Activated naive CD4-positive, alpha-beta T cell treated with anti-CD3 and anti-CD28 coated beads for 36 hours (primary cell): ENCODE measurements at regions not wholly inside any gene's neighbourhood (a gene's known extent, or its start where the extent isn't known, plus 50 kb on each side); places are given as distances from the start of the nearest gene placed in this dataset.

ENCODE experiments used
- CTCF ChIA-PET: fragments of 350-600 bp; sonication (Branson Sonifier 250); formaldehyde crosslinking; loops from one replicate; lab custom pipeline; 2021; ENCODE audit warnings: antibody characterized with exemption; lab: Charles Lee
- DNase-seq: peaks from one replicate; pipeline ENCODE4 v3.0.0-alpha.2; 2020
- H3K27ac Mint-ChIP-seq: one replicate; pipeline ENCODE4 v1.8.0; 2021; ENCODE audit warnings: mild to moderate bottlenecking, mixed read lengths
- H3K27me3 Mint-ChIP-seq: one replicate; pipeline ENCODE4 v1.8.0; 2021; ENCODE audit warnings: low read depth, mixed read lengths
- H3K36me3 Mint-ChIP-seq: one replicate; pipeline ENCODE4 v1.8.0; 2021; ENCODE audit warnings: low read depth, mixed read lengths
- H3K4me1 Mint-ChIP-seq: one replicate; pipeline ENCODE4 v1.8.0; 2021; ENCODE audit warnings: low read depth, mixed read lengths
- H3K4me3 Mint-ChIP-seq: one replicate; pipeline ENCODE4 v1.8.0; 2021; ENCODE audit warnings: mild to moderate bottlenecking, moderate library complexity, mixed read lengths
- H3K9me3 Mint-ChIP-seq: one replicate; pipeline ENCODE4 v1.8.0; 2021; ENCODE audit warnings: mixed read lengths
- intact Hi-C: fragments of 100-400 bp; cut with micrococcal nuclease; formaldehyde crosslinking; loops from one replicate; pipeline ENCODE4 v1.15.1; 2023

DNA sequence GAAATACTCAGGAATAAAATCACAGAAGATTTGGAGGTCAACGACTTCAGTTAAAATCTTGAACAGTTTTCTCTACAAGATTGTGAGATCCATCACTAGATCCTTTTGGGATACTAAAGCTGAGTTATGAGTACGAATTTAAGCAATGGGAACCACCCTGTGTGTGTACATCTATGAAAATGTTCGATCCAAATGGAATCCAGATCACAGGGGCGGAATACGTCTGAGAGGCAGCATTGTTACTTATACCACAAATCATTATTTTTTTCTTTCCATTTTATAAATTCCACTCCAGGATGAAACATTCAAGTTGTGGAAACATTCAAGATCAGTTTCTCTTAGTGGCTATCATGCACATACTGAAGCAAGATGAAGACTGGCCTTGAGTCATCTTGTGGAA is 239.3 kb upstream of the PAPPA start:
- Mint-ChIP-seq H3K36me3 (no peaks in the 10 kb centered on the region), H3K4me3 (no peak overlapping the region), H3K27me3 (no peaks in the 10 kb centered on the region), H3K27ac (no peak overlapping the region), H3K9me3 (no peaks in the 10 kb centered on the region), H3K4me1 (no peaks in the 10 kb centered on the region)
- intact Hi-C loops = no loop called here
- CTCF ChIA-PET = no interaction called here
- DNase-seq = no peak

DNA sequence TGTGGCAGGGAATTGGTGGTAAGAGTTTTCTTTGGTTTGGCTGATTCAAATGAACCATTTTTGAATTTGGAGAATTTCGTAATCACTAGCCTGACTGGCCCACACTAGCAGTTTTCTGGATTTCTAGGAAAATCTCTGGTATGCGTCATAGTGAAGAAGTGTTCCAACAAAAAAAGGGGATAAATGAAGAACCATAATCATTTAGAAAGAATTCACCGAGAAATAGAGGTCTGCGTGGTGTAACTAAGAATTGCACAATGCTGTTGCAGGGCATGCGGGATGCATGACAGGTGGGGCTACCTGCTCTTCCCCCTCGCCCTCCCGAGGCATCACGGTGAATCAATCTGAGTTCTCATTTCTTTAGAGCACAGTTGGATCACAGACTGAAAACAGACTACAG is 232.3 kb upstream of the PAPPA start:
- intact Hi-C loops = no loop called here
- no peaks in the 10 kb centered on the region for H3K36me3 Mint-ChIP-seq

DNA sequence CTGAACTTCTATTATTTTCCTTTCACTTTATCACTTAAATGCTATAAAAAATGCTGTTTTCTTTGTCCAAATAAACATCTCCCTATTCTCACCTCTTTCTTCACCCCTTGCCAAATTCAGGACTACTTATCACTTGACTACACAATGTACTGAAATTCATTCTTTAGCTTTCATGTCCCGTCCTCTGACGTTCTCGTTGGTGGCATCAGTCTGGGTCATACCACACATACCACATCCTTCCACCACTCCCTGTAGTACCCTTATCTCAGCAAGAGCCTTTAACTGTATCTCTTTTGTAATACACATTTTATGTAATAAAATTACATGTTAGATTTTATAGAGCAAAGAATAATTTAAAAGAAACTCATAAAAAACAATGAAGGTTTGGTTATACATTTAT is 231.1 kb upstream of the PAPPA start:
- H3K9me3 Mint-ChIP-seq = peaks cover 3% of the 10 kb centered on the region

More for the DNA sequence above, 232.3 kb upstream of the PAPPA start:
- H3K27me3 Mint-ChIP-seq = no peaks in the 10 kb centered on the region
- CTCF ChIA-PET = no interaction called here
- no peaks in the 10 kb centered on the region for H3K9me3 Mint-ChIP-seq
- DNase-seq = no peak
- no peaks in the 10 kb centered on the region for H3K4me1 Mint-ChIP-seq
- H3K27ac Mint-ChIP-seq = no peak overlapping the region
- no peak overlapping the region for H3K4me3 Mint-ChIP-seq

DNA sequence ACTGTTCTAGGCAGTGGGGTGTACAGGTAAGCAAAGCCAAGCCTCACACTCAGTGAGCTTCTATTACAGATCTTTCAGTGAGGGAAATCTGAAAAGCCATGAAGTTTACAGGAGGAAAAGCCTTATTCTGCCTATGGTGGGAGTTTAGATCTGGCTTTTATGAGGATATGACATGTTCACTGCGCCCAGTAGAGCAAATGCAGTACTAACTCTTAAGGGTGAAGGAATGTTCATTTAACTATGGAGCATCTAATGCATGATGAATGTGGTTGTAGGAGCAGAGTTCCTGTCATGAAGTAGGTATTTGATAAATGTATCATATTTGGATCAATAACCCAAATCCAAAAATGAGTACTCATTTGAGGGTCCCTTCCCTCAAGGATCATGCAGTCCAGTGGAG is 230.2 kb upstream of the PAPPA start:
- H3K27me3 Mint-ChIP-seq = no peaks in the 10 kb centered on the region
- H3K36me3 Mint-ChIP-seq = no peaks in the 10 kb centered on the region
- CTCF ChIA-PET = no interaction called here
- no peak overlapping the region for H3K4me3 Mint-ChIP-seq
- H3K27ac Mint-ChIP-seq = no peak overlapping the region
- DNase-seq = no peak
- no peaks in the 10 kb centered on the region for H3K4me1 Mint-ChIP-seq
- peaks cover 3% of the 10 kb centered on the region for H3K9me3 Mint-ChIP-seq
- intact Hi-C loops = no loop called here

More for the DNA sequence above, 231.1 kb upstream of the PAPPA start:
- H3K27me3 Mint-ChIP-seq = no peaks in the 10 kb centered on the region
- no peak for DNase-seq
- H3K27ac Mint-ChIP-seq = no peak overlapping the region
- CTCF ChIA-PET = interaction anchor here (0.6 kb wide), 1 partner anchor 327 kb away, joined by 4 read pairs; no protein-coding TSS in a partner anchor
- intact Hi-C loops = no loop called here
- H3K4me1 Mint-ChIP-seq = no peaks in the 10 kb centered on the region
- H3K36me3 Mint-ChIP-seq = no peaks in the 10 kb centered on the region
- H3K4me3 Mint-ChIP-seq = no peak overlapping the region

DNA sequence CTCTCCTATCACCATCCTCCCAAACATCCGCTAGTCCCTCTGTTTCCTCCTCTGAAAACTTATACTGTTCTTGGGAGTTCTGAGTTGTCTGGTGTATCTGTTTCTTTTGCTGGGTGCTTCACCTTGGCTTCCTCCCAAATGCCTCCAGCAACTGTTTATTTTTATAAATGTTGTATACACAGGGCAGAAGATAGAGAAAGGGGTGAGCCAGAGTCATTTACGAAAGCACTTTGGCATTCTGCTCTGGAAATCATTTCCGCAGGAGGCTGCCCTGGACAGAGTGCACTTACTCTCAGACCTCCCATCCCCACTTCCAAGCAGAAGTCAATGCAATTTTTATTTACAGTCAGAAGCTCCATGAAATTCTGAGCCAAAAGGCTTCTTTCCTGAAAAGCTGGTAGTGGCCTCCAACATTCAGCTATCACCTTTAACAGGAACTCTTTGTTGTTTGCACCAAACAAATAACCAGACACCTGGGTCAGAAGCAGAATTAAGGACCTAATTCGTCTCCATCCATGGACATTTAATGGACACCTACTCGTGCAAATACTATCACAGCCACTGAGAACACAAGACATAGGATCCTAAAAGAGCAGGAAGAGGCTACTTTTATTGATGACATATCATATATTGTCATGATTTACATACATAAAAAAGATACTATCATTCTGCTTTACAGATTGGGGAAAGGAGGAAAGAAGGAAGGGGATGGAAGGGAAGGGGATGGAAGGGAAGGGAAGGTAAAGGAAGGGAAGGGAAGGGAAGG is 229.5 kb upstream of the PAPPA start:
- CTCF ChIA-PET = no interaction called here
- no peaks in the 10 kb centered on the region for H3K36me3 Mint-ChIP-seq
- H3K4me1 Mint-ChIP-seq = no peaks in the 10 kb centered on the region
- H3K4me3 Mint-ChIP-seq = no peak overlapping the region
- DNase-seq = no peak
- H3K27ac Mint-ChIP-seq = no peak overlapping the region
- H3K27me3 Mint-ChIP-seq = no peaks in the 10 kb centered on the region
- H3K9me3 Mint-ChIP-seq = peaks cover 3% of the 10 kb centered on the region
- intact Hi-C loops = no loop called here

DNA sequence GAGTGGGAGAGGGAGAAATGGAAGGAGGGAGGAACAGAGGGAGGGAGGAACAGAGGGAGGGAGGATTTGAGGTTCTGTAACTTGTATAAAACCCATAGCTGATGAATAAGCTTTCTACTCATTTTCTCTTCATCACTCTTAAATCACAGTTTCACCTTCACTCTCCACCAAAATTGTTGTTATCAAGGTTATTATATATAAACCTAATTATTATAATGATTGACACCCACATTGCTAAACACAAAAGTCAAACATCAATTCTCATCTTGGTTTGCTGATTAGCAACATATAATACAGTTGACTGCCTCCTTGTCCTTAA is 229.0 kb upstream of the PAPPA start:
- intact Hi-C loops = no loop called here
- Mint-ChIP-seq H3K27me3 (no peaks in the 10 kb centered on the region), H3K36me3 (no peaks in the 10 kb centered on the region), H3K4me3 (no peak overlapping the region), H3K4me1 (no peaks in the 10 kb centered on the region), H3K27ac (no peak overlapping the region), H3K9me3 (peaks cover 3% of the 10 kb centered on the region)
- CTCF ChIA-PET = interaction anchor here (0.7 kb wide), 1 partner anchor 8 kb away, joined by 3 read pairs; no protein-coding TSS in a partner anchor
- no peak for DNase-seq

DNA sequence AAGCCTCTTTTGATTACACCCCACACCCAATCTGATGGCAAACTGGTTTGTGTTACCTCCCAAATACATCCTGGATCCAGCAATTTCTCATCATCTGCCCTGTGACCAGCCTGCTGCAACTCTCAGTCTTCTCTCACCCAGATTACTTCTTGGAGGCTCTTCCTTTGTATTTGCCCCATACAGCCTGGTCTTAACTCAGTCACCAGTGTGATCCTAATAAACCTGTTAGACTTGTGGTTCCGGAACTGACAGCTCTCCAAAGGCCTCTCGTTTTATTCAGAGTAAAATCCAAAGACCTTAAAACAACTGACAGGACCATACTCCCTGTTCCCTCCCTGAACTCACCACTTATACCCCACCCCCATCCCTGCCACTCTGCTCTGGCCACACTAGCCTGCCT is 228.2 kb upstream of the PAPPA start:
- H3K36me3 Mint-ChIP-seq = no peaks in the 10 kb centered on the region
- peaks cover 3% of the 10 kb centered on the region for H3K9me3 Mint-ChIP-seq
- H3K4me3 Mint-ChIP-seq = no peak overlapping the region
- CTCF ChIA-PET = interaction anchor here (0.7 kb wide), 1 partner anchor 9 kb away, joined by 3 read pairs; no protein-coding TSS in a partner anchor
- no peak overlapping the region for H3K27ac Mint-ChIP-seq
- intact Hi-C loops = no loop called here
- no peaks in the 10 kb centered on the region for H3K27me3 Mint-ChIP-seq
- no peaks in the 10 kb centered on the region for H3K4me1 Mint-ChIP-seq
- no peak for DNase-seq

DNA sequence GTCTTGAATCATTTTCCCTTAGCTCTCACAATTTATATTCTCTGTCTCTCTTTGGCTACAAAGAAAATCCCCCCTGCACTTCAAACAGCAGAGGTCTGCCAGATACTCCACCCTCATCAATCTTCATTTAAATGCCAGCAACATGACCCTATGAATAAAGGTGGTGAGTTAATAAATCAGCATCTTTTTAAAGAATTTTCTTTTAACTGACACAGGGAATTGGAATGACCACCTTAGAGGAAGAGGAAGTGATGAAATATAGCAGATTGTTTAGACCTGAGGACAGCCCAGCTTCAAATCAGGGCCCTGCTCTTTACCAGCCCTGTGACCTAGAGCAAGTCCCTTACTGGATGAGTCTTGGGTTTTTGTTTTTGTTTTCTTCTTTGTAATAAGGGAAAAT is 223.1 kb upstream of the PAPPA start:
- Mint-ChIP-seq H3K36me3 (no peaks in the 10 kb centered on the region), H3K4me1 (no peaks in the 10 kb centered on the region), H3K27ac (no peak overlapping the region), H3K4me3 (no peak overlapping the region), H3K27me3 (no peaks in the 10 kb centered on the region), H3K9me3 (peaks cover 3% of the 10 kb centered on the region)
- intact Hi-C loops = no loop called here
- no peak for DNase-seq
- CTCF ChIA-PET = no interaction called here

DNA sequence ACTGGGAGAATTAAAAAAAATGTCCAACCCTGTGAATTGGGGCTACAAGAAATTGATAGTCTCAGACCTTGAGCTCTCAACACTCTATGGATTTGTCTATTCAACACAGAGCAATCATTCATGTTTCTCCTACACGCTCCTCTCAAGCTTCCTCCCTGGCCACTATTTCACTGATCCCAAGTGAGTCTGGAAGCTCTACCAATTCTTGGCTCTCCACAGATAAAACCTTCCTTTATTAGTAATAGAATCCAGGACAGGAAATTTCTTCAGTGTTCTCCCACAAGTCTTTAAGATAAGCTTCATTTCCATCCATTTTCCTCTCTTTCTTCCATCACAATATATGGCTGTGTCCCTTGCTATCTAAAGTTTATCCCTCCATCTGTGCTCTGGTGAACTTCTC is 215.1 kb upstream of the PAPPA start:
- H3K36me3 Mint-ChIP-seq = no peaks in the 10 kb centered on the region
- intact Hi-C loops = no loop called here
- no peak for DNase-seq
- no peaks in the 10 kb centered on the region for H3K4me1 Mint-ChIP-seq
- CTCF ChIA-PET = no interaction called here
- no peaks in the 10 kb centered on the region for H3K9me3 Mint-ChIP-seq
- no peak overlapping the region for H3K27ac Mint-ChIP-seq
- peaks cover 3% of the 10 kb centered on the region for H3K27me3 Mint-ChIP-seq
- H3K4me3 Mint-ChIP-seq = no peak overlapping the region

DNA sequence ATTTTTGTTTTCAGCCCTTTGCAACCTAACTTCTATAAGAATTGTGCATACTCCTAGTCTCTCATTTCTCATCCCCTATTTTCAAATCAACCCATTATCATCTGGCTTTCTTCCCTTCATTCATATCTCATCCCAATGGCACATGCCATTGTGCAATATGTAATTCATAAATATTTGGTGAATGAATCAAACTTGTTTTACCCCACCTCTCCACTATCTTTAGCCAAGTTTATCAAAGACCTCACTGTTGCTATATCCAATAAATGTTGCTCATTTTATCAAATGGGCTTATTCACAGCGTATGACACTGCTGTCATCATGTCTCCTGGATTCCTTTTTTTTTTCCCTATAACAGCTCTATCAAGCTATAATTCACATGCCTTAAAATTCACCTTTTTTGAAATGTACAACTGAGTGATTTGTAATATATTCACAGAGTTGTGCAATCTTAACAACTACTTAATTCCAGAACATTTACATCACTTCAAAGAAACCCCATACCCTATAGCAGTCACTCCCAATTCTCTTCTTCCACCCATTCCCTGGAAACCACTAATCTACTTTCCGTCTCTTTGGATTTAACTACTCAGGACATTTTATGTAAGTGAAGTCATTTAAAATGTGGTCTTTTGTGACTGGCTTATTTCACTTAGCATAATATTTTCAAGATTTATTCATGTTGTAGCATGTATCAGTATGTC is 214.4 kb upstream of the PAPPA start:
- DNase-seq = no peak
- intact Hi-C loops = no loop called here
- Mint-ChIP-seq H3K4me1 (no peaks in the 10 kb centered on the region), H3K27ac (no peak overlapping the region), H3K27me3 (peaks cover 3% of the 10 kb centered on the region), H3K9me3 (no peaks in the 10 kb centered on the region), H3K36me3 (no peaks in the 10 kb centered on the region), H3K4me3 (no peak overlapping the region)
- CTCF ChIA-PET = no interaction called here

DNA sequence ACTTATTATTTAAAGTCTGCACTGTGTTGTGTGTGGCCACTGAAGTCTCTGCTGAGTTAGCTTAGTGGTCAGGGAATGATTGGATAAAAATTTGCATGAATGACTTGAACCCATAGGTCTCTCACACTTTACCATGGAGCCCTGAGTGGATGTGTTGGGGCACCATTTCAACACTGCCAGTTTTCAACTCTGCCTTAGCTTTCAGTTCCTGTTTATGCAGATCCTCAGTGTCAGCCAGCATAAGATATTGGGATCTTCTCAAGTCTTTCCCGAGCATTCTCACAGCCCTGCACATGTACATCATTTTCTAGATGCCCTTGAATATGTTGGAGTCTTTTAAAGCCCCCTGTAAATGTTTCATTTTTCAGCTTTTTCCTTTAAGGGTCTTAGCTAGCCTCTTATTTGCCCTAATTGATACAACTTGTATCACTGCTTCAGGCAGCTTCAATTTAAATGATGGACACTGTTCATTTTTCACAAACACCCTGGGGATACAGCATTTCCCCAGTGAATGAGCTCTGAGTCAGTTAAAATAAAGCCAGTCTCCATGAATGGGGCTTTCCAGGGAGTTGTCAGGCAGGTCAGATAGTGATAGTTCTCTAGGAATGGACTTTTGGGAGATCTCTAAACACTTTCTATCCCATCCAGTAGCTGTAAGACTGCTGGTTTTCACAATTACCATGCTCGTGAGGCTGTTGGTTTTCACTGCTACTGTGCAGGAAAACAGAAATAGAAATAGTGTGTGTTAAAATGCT is 211.9 kb upstream of the PAPPA start:
- no peaks in the 10 kb centered on the region for H3K36me3 Mint-ChIP-seq
- H3K27me3 Mint-ChIP-seq = peaks cover 3% of the 10 kb centered on the region
- DNase-seq = no peak
- no peaks in the 10 kb centered on the region for H3K9me3 Mint-ChIP-seq
- no peak overlapping the region for H3K27ac Mint-ChIP-seq
- H3K4me3 Mint-ChIP-seq = no peak overlapping the region
- intact Hi-C loops = no loop called here
- no peaks in the 10 kb centered on the region for H3K4me1 Mint-ChIP-seq
- CTCF ChIA-PET = no interaction called here

DNA sequence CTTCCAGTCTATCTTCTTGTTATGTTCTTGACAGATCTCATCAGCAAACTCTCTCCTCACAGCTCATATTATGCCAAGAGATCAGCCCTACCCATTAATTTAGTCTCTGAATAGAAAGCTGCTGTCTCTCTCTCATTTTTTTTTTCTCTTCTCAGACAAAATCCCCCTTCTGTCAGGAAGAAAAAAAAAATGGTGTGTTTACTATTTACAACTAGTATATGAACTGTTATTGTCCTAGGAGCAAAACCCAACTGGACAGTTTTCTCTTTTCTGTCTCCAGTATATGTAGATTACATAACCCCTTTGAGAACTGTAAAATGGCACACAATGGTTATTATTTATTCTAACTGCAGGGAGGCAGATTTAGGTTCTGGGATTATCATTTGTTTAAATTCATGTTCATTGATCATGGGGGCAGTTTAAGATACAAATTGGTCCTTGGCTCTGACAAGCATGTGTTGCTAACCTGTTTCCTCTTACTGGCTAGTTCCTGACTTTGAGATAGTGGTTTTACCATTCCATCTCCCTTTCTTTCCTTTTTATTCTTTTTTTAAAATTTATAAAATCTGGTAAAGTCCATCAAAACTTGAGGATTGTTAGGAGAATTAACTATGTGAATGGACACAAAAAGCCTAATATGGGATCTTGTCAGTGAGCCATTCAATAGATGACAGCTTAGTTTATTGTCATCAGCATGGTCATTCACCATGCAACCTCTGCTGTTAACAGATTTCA is 210.0 kb upstream of the PAPPA start:
- H3K4me3 Mint-ChIP-seq = no peak overlapping the region
- H3K4me1 Mint-ChIP-seq = no peaks in the 10 kb centered on the region
- intact Hi-C loops = no loop called here
- no peaks in the 10 kb centered on the region for H3K9me3 Mint-ChIP-seq
- DNase-seq = no peak
- CTCF ChIA-PET = no interaction called here
- H3K36me3 Mint-ChIP-seq = no peaks in the 10 kb centered on the region
- H3K27ac Mint-ChIP-seq = no peak overlapping the region
- H3K27me3 Mint-ChIP-seq = peaks cover 3% of the 10 kb centered on the region
